Erythroblast (primary cell): ENCODE measurements at regions not wholly inside any gene's neighbourhood (a gene's known extent, or its start where the extent isn't known, plus 50 kb on each side); places are given as distances from the start of the nearest gene placed in this dataset.

Source experiments
- GATA1 ChIP-seq: IDR thresholded peaks from 2 replicates; pipeline ENCODE4 v1.6.1; 2011; ENCODE audit warnings: low read depth, mild to moderate bottlenecking, control low read depth, low read length, moderate library complexity
- POLR2A ChIP-seq: IDR thresholded peaks from 2 replicates; pipeline ENCODE4 v1.6.1; 2011; ENCODE audit warnings: mild to moderate bottlenecking, low read length

DNA sequence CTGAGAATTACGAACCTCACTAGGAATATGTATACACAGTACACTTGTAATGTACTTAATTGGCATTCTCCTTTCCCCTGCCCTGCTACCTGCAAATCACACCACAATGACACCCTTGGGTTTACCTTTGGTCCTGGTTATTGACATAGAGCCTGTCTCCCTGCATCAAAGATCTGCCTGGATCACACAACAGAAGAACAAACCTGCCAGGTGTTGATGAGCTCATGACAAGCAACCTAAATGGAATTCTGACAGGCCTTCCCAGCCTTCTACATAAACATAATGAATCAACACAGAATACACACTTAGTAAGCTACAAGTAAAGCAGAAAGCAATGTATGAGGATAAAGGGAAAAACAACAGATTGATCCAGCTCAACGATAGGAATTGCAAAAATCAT, 95.6 kb downstream of the HDGFL1 start:
- TF ChIP-seq POLR2A (no peak), GATA1 (no peak)
